Fibroblast of skin of left biceps (primary cell): ENCODE measurements at regions not wholly inside any gene's neighbourhood (a gene's known extent, or its start where the extent isn't known, plus 50 kb on each side); places are given as distances from the start of the nearest gene placed in this dataset.
A peak's percentile ranks its signal among the peaks of the same experiment; 100 is the strongest.

Experiments used
- DNase-seq, 2 experiments: peaks; one replicate each; pipeline ENCODE4 v3.0.0-alpha.2; 2013; ENCODE audit warnings: low read depth in 2 of 2

GRCh38 chr1:72535470-72535869, 253.1 kb upstream of the NEGR1 start:
- no peak for DNase-seq

GRCh38 chr1:72530646-72531045, 248.3 kb upstream of the NEGR1 start:
- DNase-seq: no peak

GRCh38 chr1:72526926-72527325, 244.6 kb upstream of the NEGR1 start:
- DNase-seq: no peak

GRCh38 chr1:72524021-72524420, 241.7 kb upstream of the NEGR1 start:
- no peak for DNase-seq

- DNase-seq: no peak
Observed at GRCh38 chr1:72521659-72522058, 239.3 kb upstream of the NEGR1 start.

- DNase-seq: no peak
Observed at GRCh38 chr1:72516826-72517225, 234.5 kb upstream of the NEGR1 start.

- DNase-seq: no peak
Observed at GRCh38 chr1:72516264-72516663, 233.9 kb upstream of the NEGR1 start.

GRCh38 chr1:72498371-72498770, 216.0 kb upstream of the NEGR1 start:
- peak; percentile 29 to 33 for DNase-seq

- no peak for DNase-seq
Observed at GRCh38 chr1:72489801-72490200, 207.5 kb upstream of the NEGR1 start.

- peak; percentile 47 to 54 for DNase-seq
Observed at GRCh38 chr1:72485801-72486200, 203.5 kb upstream of the NEGR1 start.

- DNase-seq: no peak
Observed at GRCh38 chr1:72483846-72484357, 201.6 kb upstream of the NEGR1 start.

- no peak for DNase-seq
Observed at GRCh38 chr1:72482736-72483413, 200.5 kb upstream of the NEGR1 start.

GRCh38 chr1:72481420-72481970, 199.2 kb upstream of the NEGR1 start:
- DNase-seq: no peak

- DNase-seq: no peak
Observed at GRCh38 chr1:72466376-72466775, 184.0 kb upstream of the NEGR1 start.

GRCh38 chr1:72462186-72462905, 180.0 kb upstream of the NEGR1 start:
- DNase-seq: no peak

- DNase-seq: no peak
Observed at GRCh38 chr1:72442262-72442661, 159.9 kb upstream of the NEGR1 start.

GRCh38 chr1:72439036-72439435, 156.7 kb upstream of the NEGR1 start:
- DNase-seq: no peak

GRCh38 chr1:72438270-72438669, 155.9 kb upstream of the NEGR1 start:
- no peak for DNase-seq

- no peak for DNase-seq
Observed at GRCh38 chr1:72435025-72435424, 152.7 kb upstream of the NEGR1 start.

- DNase-seq: no peak
Observed at GRCh38 chr1:72434070-72434469, 151.7 kb upstream of the NEGR1 start.

- no peak for DNase-seq
Observed at GRCh38 chr1:72433591-72433990, 151.3 kb upstream of the NEGR1 start.

GRCh38 chr1:72432645-72433267, 150.4 kb upstream of the NEGR1 start:
- no peak for DNase-seq

GRCh38 chr1:72431810-72432209, 149.5 kb upstream of the NEGR1 start:
- DNase-seq: no peak
